ENCODE measurements at regions not wholly inside any gene's neighbourhood (a gene's known extent, or its start where the extent isn't known, plus 50 kb on each side); places are given as distances from the start of the nearest gene placed in this dataset.

GRCh38 chr4:45620808-45621207 is 503.0 kb downstream of the GABRG1 start:
- no peaks in the 10 kb centered on the region for H3K79me2 ChIP-seq (ENCODE audit: control insufficient read depth, insufficient read depth, low read length, poor library complexity)
- no peaks in the 10 kb centered on the region for H3K4me1 ChIP-seq (ENCODE audit: control insufficient read depth in 1 of 2, insufficient read depth in 2 of 2, low read length in 2 of 2)
- no peak overlapping the region for H3K23ac ChIP-seq (ENCODE audit: low read length)
- no peaks in the 10 kb centered on the region for H3K27me3 ChIP-seq (ENCODE audit: insufficient read depth, low read length)
- no peak overlapping the region for H2AFZ ChIP-seq (ENCODE audit: insufficient read depth, low read length, poor library complexity)
- H3K27ac ChIP-seq (ENCODE audit: low read depth, low read length) = no peak overlapping the region
- H3K4me2 ChIP-seq (ENCODE audit: low read length) = no peak overlapping the region
- DNase-seq = no peak
- no peak overlapping the region for H2AK5ac ChIP-seq (ENCODE audit: low read length)
- H3K9me3 ChIP-seq (ENCODE audit: insufficient read depth, low read depth, low read length) = no peaks in the 10 kb centered on the region
- no peaks in the 10 kb centered on the region for H3K79me1 ChIP-seq (ENCODE audit: low read length)
- no peak overlapping the region for H2BK5ac ChIP-seq (ENCODE audit: low read depth, low read length, poor library complexity)
- H3K4ac ChIP-seq (ENCODE audit: low read depth, low read length) = no peak overlapping the region
- no peak overlapping the region for H2BK12ac ChIP-seq (ENCODE audit: low read length)
- no peak overlapping the region for H2BK120ac ChIP-seq (ENCODE audit: insufficient read depth, low read length, poor library complexity)
- no peak overlapping the region for H4K12ac ChIP-seq (ENCODE audit: low read depth, low read length)
- H3K4me3 ChIP-seq (ENCODE audit: low read depth, low read length) = no peak overlapping the region
- H3K36me3 ChIP-seq (ENCODE audit: control insufficient read depth in 1 of 2, insufficient read depth in 2 of 2, low read length in 2 of 2) = no peaks in the 10 kb centered on the region
- no peak overlapping the region for H4K91ac ChIP-seq (ENCODE audit: low read depth, low read length)
- no peak overlapping the region for H3K9ac ChIP-seq (ENCODE audit: low read length)
- no peak overlapping the region for H3K14ac ChIP-seq (ENCODE audit: low read length)
- no CpG with 5 or more reads among the region's 1 CpG for WGBS (ENCODE audit: extremely low coverage, insufficient coverage, insufficient read length)
- H4K8ac ChIP-seq (ENCODE audit: low read depth, low read length) = no peak overlapping the region
- no peak overlapping the region for H3K18ac ChIP-seq (ENCODE audit: low read length)

GRCh38 chr4:45596379-45597101 is 527.3 kb downstream of the GABRG1 start:
- H3K9ac ChIP-seq (ENCODE audit: low read length) = no peak overlapping the region
- H3K14ac ChIP-seq (ENCODE audit: low read length) = no peak overlapping the region
- H3K27me3 ChIP-seq (ENCODE audit: insufficient read depth, low read length) = no peaks in the 10 kb centered on the region
- H2BK120ac ChIP-seq (ENCODE audit: insufficient read depth, low read length, poor library complexity) = no peak overlapping the region
- no peak overlapping the region for H3K18ac ChIP-seq (ENCODE audit: low read length)
- H3K79me1 ChIP-seq (ENCODE audit: low read length) = no peaks in the 10 kb centered on the region
- H3K27ac ChIP-seq (ENCODE audit: low read depth, low read length) = no peak overlapping the region
- no peak overlapping the region for H2BK5ac ChIP-seq (ENCODE audit: low read depth, low read length, poor library complexity)
- DNase-seq = no peak
- no peak overlapping the region for H2AK5ac ChIP-seq (ENCODE audit: low read length)
- H3K79me2 ChIP-seq (ENCODE audit: control insufficient read depth, insufficient read depth, low read length, poor library complexity) = no peaks in the 10 kb centered on the region
- no peaks in the 10 kb centered on the region for H3K9me3 ChIP-seq (ENCODE audit: insufficient read depth, low read depth, low read length)
- no CpG with 5 or more reads among the region's 6 CpGs for WGBS (ENCODE audit: extremely low coverage, insufficient coverage, insufficient read length)
- no peak overlapping the region for H4K91ac ChIP-seq (ENCODE audit: low read depth, low read length)
- H2AFZ ChIP-seq (ENCODE audit: insufficient read depth, low read length, poor library complexity) = no peak overlapping the region
- no peak overlapping the region for H3K4me2 ChIP-seq (ENCODE audit: low read length)
- no peaks in the 10 kb centered on the region for H3K36me3 ChIP-seq (ENCODE audit: control insufficient read depth in 1 of 2, insufficient read depth in 2 of 2, low read length in 2 of 2)
- H3K4ac ChIP-seq (ENCODE audit: low read depth, low read length) = no peak overlapping the region
- no peak overlapping the region for H4K8ac ChIP-seq (ENCODE audit: low read depth, low read length)
- no peak overlapping the region for H4K12ac ChIP-seq (ENCODE audit: low read depth, low read length)
- no peak overlapping the region for H2BK12ac ChIP-seq (ENCODE audit: low read length)
- H3K4me1 ChIP-seq (ENCODE audit: control insufficient read depth in 1 of 2, insufficient read depth in 2 of 2, low read length in 2 of 2) = no peaks in the 10 kb centered on the region
- no peak overlapping the region for H3K23ac ChIP-seq (ENCODE audit: low read length)
- H3K4me3 ChIP-seq (ENCODE audit: low read depth, low read length) = no peak overlapping the region

- H3K9me3 ChIP-seq (ENCODE audit: insufficient read depth, low read depth, low read length) = peaks cover 2% of the 10 kb centered on the region
- no peak overlapping the region for H4K91ac ChIP-seq (ENCODE audit: low read depth, low read length)
- no peaks in the 10 kb centered on the region for H3K4me1 ChIP-seq (ENCODE audit: control insufficient read depth in 1 of 2, insufficient read depth in 2 of 2, low read length in 2 of 2)
- H3K23ac ChIP-seq (ENCODE audit: low read length) = no peak overlapping the region
- H2BK12ac ChIP-seq (ENCODE audit: low read length) = no peak overlapping the region
- H4K8ac ChIP-seq (ENCODE audit: low read depth, low read length) = no peak overlapping the region
- no peak for DNase-seq
- no peak overlapping the region for H3K9ac ChIP-seq (ENCODE audit: low read length)
- no peak overlapping the region for H3K4me3 ChIP-seq (ENCODE audit: low read depth, low read length)
- no peak overlapping the region for H2BK5ac ChIP-seq (ENCODE audit: low read depth, low read length, poor library complexity)
- no peak overlapping the region for H2AFZ ChIP-seq (ENCODE audit: insufficient read depth, low read length, poor library complexity)
- H3K4me2 ChIP-seq (ENCODE audit: low read length) = no peak overlapping the region
- no peak overlapping the region for H3K18ac ChIP-seq (ENCODE audit: low read length)
- H3K14ac ChIP-seq (ENCODE audit: low read length) = no peak overlapping the region
- no peaks in the 10 kb centered on the region for H3K27me3 ChIP-seq (ENCODE audit: insufficient read depth, low read length)
- H3K79me2 ChIP-seq (ENCODE audit: control insufficient read depth, insufficient read depth, low read length, poor library complexity) = no peaks in the 10 kb centered on the region
- H2AK5ac ChIP-seq (ENCODE audit: low read length) = no peak overlapping the region
- no peak overlapping the region for H3K27ac ChIP-seq (ENCODE audit: low read depth, low read length)
- H2BK120ac ChIP-seq (ENCODE audit: insufficient read depth, low read length, poor library complexity) = no peak overlapping the region
- H3K79me1 ChIP-seq (ENCODE audit: low read length) = no peaks in the 10 kb centered on the region
- H3K36me3 ChIP-seq (ENCODE audit: control insufficient read depth in 1 of 2, insufficient read depth in 2 of 2, low read length in 2 of 2) = no peaks in the 10 kb centered on the region
- H4K12ac ChIP-seq (ENCODE audit: low read depth, low read length) = no peak overlapping the region
- WGBS (ENCODE audit: extremely low coverage, insufficient coverage, insufficient read length) = no CpG with 5 or more reads among the region's 3 CpGs
- no peak overlapping the region for H3K4ac ChIP-seq (ENCODE audit: low read depth, low read length)
Measured at GRCh38 chr4:45580334-45580733, 543.5 kb downstream of the GABRG1 start.

- H3K9ac ChIP-seq (ENCODE audit: low read length) = no peak overlapping the region
- no peak overlapping the region for H2BK120ac ChIP-seq (ENCODE audit: insufficient read depth, low read length, poor library complexity)
- no peak overlapping the region for H3K4me3 ChIP-seq (ENCODE audit: low read depth, low read length)
- H3K27me3 ChIP-seq (ENCODE audit: insufficient read depth, low read length) = no peaks in the 10 kb centered on the region
- no peak for DNase-seq
- no peak overlapping the region for H2AFZ ChIP-seq (ENCODE audit: insufficient read depth, low read length, poor library complexity)
- H3K4ac ChIP-seq (ENCODE audit: low read depth, low read length) = no peak overlapping the region
- H3K27ac ChIP-seq (ENCODE audit: low read depth, low read length) = no peak overlapping the region
- no peak overlapping the region for H3K23ac ChIP-seq (ENCODE audit: low read length)
- no peaks in the 10 kb centered on the region for H3K36me3 ChIP-seq (ENCODE audit: control insufficient read depth in 1 of 2, insufficient read depth in 2 of 2, low read length in 2 of 2)
- no peak overlapping the region for H4K91ac ChIP-seq (ENCODE audit: low read depth, low read length)
- no peak overlapping the region for H3K4me2 ChIP-seq (ENCODE audit: low read length)
- no peak overlapping the region for H3K14ac ChIP-seq (ENCODE audit: low read length)
- H2AK5ac ChIP-seq (ENCODE audit: low read length) = no peak overlapping the region
- no peak overlapping the region for H3K18ac ChIP-seq (ENCODE audit: low read length)
- H3K4me1 ChIP-seq (ENCODE audit: control insufficient read depth in 1 of 2, insufficient read depth in 2 of 2, low read length in 2 of 2) = no peaks in the 10 kb centered on the region
- H3K9me3 ChIP-seq (ENCODE audit: insufficient read depth, low read depth, low read length) = no peaks in the 10 kb centered on the region
- H2BK5ac ChIP-seq (ENCODE audit: low read depth, low read length, poor library complexity) = no peak overlapping the region
- no peak overlapping the region for H4K8ac ChIP-seq (ENCODE audit: low read depth, low read length)
- no peak overlapping the region for H2BK12ac ChIP-seq (ENCODE audit: low read length)
- H3K79me1 ChIP-seq (ENCODE audit: low read length) = no peaks in the 10 kb centered on the region
- WGBS (ENCODE audit: extremely low coverage, insufficient coverage, insufficient read length) = no CpG with 5 or more reads among the region's 1 CpG
- no peak overlapping the region for H4K12ac ChIP-seq (ENCODE audit: low read depth, low read length)
- H3K79me2 ChIP-seq (ENCODE audit: control insufficient read depth, insufficient read depth, low read length, poor library complexity) = no peaks in the 10 kb centered on the region
Measured at GRCh38 chr4:45578874-45579273, 545.0 kb downstream of the GABRG1 start.

Data from trophoblast cell (in vitro differentiated cells and primary cell).